ENCODE measurements at regions not wholly inside any gene's neighbourhood (a gene's known extent, or its start where the extent isn't known, plus 50 kb on each side); places are given as distances from the start of the nearest gene placed in this dataset.
"Not testable (repeated sequence)": the region's sequence is repeated elsewhere in the genome, so short reads cannot be mapped to it uniquely, and the experiment has no call there.

GRCh38 chr6:6483733-6484132 lies 104.8 kb upstream of the LY86 start:
- Histone ChIP-seq H3K4me3 (ENCODE audit: low read length) (no peak overlapping the region), H3K9me3 (ENCODE audit: low read depth, low read length) (no peaks in the 10 kb centered on the region), H3K4me1 (ENCODE audit: insufficient read depth, low read length) (no peaks in the 10 kb centered on the region), H3K27me3 (ENCODE audit: insufficient read depth, low read length) (peaks cover 13% of the 10 kb centered on the region)

DNA sequence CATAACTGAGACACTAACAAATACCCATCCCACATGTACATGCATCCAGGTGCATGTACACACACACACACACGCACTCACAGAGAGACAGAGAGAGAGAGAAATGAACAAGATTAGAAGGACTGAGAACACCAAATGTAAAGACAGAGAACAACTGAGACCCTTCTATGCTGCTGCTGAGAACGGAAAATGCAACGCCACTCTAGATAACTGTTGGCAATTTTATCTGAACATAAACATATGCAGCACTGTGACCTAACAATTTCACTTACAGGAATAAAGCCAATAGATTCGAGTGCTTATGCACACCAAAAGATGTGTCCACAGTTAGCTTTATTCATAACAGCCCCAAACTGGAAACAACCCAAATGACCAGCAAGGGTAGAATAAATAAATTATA lies 103.8 kb upstream of the LY86 start:
- Histone ChIP-seq H3K4me1 (ENCODE audit: insufficient read depth, low read length) (no peaks in the 10 kb centered on the region), H3K27me3 (ENCODE audit: insufficient read depth, low read length) (peaks cover 12% of the 10 kb centered on the region), H3K9me3 (ENCODE audit: low read depth, low read length) (no peaks in the 10 kb centered on the region), H3K4me3 (ENCODE audit: low read length) (no peak overlapping the region)

GRCh38 chr6:6486595-6486994 lies 101.9 kb upstream of the LY86 start:
- no peaks in the 10 kb centered on the region for H3K9me3 ChIP-seq (ENCODE audit: low read depth, low read length)
- H3K27me3 ChIP-seq (ENCODE audit: insufficient read depth, low read length) = peaks cover 7% of the 10 kb centered on the region
- no peaks in the 10 kb centered on the region for H3K4me1 ChIP-seq (ENCODE audit: insufficient read depth, low read length)
- H3K4me3 ChIP-seq (ENCODE audit: low read length) = no peak overlapping the region

DNA sequence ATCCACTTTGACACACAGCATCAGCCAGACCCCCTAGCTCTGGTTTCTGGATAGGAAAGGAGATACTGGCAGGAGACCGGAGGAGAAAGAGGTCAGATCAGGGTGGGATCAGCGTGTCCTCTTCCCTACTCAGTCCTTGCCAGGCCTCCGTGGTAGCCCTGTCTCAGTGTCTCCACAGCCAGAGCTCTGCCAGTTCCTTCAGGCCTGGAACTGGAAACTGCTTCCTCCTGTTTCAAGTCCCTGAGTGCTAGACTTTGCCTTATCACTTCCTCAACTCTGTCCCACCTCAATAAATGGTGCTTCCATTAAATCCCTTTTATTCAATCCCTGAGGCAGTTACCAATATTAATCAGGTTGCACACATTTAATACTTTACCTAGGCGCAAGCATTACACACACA lies 96.8 kb upstream of the LY86 start:
- Histone ChIP-seq H3K4me3 (ENCODE audit: low read length) (no peak overlapping the region), H3K27me3 (ENCODE audit: insufficient read depth, low read length) (no peaks in the 10 kb centered on the region), H3K4me1 (ENCODE audit: insufficient read depth, low read length) (peaks cover 22% of the 10 kb centered on the region), H3K9me3 (ENCODE audit: low read depth, low read length) (no peaks in the 10 kb centered on the region)

DNA sequence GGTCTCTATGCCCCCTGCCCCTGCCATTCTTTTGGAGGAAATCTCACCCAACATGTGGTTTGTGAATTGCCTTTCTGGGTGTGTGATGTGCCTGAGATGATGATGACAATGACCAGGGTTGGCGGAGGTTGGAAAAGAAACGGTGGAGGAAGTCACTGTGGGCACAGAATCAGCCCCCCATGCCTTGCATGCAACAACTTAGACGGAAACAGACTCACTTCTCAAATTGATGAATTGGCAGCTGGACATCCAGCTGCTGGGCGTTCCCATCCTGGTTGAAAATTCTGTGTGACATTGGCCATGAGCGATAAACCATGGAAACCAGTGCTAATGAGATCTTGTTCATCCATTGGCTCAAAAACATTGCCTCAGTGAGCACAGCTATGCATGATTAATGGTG lies 95.8 kb upstream of the LY86 start:
- peaks cover 22% of the 10 kb centered on the region for H3K4me1 ChIP-seq (ENCODE audit: insufficient read depth, low read length)
- H3K27me3 ChIP-seq (ENCODE audit: insufficient read depth, low read length) = no peaks in the 10 kb centered on the region
- H3K9me3 ChIP-seq (ENCODE audit: low read depth, low read length) = no peaks in the 10 kb centered on the region
- H3K4me3 ChIP-seq (ENCODE audit: low read length) = no peak overlapping the region

GRCh38 chr6:6494139-6494538 lies 94.4 kb upstream of the LY86 start:
- H3K4me3 ChIP-seq (ENCODE audit: low read length); H3K27me3 ChIP-seq (ENCODE audit: insufficient read depth, low read length); H3K9me3 ChIP-seq (ENCODE audit: low read depth, low read length): not testable (repeated sequence)
- H3K4me1 ChIP-seq (ENCODE audit: insufficient read depth, low read length) = peaks cover 22% of the 10 kb centered on the region

GRCh38 chr6:6494677-6495076 lies 93.8 kb upstream of the LY86 start:
- Histone ChIP-seq H3K27me3 (ENCODE audit: insufficient read depth, low read length) (no peaks in the 10 kb centered on the region), H3K4me3 (ENCODE audit: low read length) (no peak overlapping the region), H3K4me1 (ENCODE audit: insufficient read depth, low read length) (peaks cover 22% of the 10 kb centered on the region), H3K9me3 (ENCODE audit: low read depth, low read length) (no peaks in the 10 kb centered on the region)

- H3K4me1 ChIP-seq (ENCODE audit: insufficient read depth, low read length) = peaks cover 22% of the 10 kb centered on the region
- no peak overlapping the region for H3K4me3 ChIP-seq (ENCODE audit: low read length)
- peaks cover 3% of the 10 kb centered on the region for H3K27me3 ChIP-seq (ENCODE audit: insufficient read depth, low read length)
- H3K9me3 ChIP-seq (ENCODE audit: low read depth, low read length) = no peaks in the 10 kb centered on the region
Observed at GRCh38 chr6:6495851-6496250, 92.7 kb upstream of the LY86 start.

GRCh38 chr6:6497541-6497940 lies 91.0 kb upstream of the LY86 start:
- Histone ChIP-seq H3K27me3 (ENCODE audit: insufficient read depth, low read length) (peaks cover 3% of the 10 kb centered on the region), H3K9me3 (ENCODE audit: low read depth, low read length) (no peaks in the 10 kb centered on the region), H3K4me3 (ENCODE audit: low read length) (no peak overlapping the region), H3K4me1 (ENCODE audit: insufficient read depth, low read length) (peaks cover 18% of the 10 kb centered on the region)

DNA sequence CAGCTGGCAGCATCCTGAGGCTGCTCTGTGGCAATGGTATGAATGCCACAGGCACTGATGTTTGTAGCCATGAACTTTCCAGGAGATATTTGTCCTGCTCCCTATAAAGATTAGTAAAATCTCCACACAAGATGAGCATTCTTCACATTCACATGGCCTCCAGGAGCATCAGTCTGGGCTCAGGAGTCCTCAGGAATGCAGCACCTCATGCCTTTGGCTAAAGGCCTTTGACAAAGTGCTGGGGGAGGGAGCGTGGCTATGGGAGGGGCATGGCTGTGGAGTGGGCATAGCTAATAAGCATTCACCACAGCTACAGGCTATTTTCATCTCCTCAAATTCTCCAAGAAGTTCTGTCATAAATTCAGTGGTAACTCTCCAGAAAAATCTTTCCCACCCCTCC lies 90.5 kb upstream of the LY86 start:
- Histone ChIP-seq H3K27me3 (ENCODE audit: insufficient read depth, low read length) (peaks cover 3% of the 10 kb centered on the region), H3K4me3 (ENCODE audit: low read length) (no peak overlapping the region), H3K9me3 (ENCODE audit: low read depth, low read length) (no peaks in the 10 kb centered on the region), H3K4me1 (ENCODE audit: insufficient read depth, low read length) (peaks cover 15% of the 10 kb centered on the region)

- no peaks in the 10 kb centered on the region for H3K9me3 ChIP-seq (ENCODE audit: low read depth, low read length)
- H3K4me3 ChIP-seq (ENCODE audit: low read length) = no peak overlapping the region
- peaks cover 4% of the 10 kb centered on the region for H3K4me1 ChIP-seq (ENCODE audit: insufficient read depth, low read length)
- H3K27me3 ChIP-seq (ENCODE audit: insufficient read depth, low read length) = peaks cover 3% of the 10 kb centered on the region
Observed at GRCh38 chr6:6503191-6503590, 85.3 kb upstream of the LY86 start.

DNA sequence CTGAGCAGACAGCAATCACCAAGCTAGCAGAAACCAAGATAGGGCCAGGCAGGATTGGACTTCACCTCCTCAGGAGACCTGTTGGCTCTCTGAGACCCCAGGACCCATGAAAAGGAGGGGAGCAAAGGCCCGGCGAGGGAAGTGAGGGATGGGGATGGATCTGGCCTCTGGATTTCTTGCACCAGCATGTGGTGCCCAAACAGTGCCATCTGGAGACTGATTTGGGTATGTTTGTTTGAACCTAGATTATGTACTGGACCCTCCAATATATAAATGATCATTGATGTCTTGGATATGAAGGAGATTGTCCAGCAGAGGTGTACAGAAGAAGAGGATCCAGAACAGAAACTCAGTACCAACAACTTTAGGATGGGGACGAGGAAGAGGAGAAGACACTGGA lies 83.4 kb upstream of the LY86 start:
- Histone ChIP-seq H3K27me3 (ENCODE audit: insufficient read depth, low read length) (no peaks in the 10 kb centered on the region), H3K9me3 (ENCODE audit: low read depth, low read length) (no peaks in the 10 kb centered on the region), H3K4me3 (ENCODE audit: low read length) (no peak overlapping the region), H3K4me1 (ENCODE audit: insufficient read depth, low read length) (peaks cover 12% of the 10 kb centered on the region)

DNA sequence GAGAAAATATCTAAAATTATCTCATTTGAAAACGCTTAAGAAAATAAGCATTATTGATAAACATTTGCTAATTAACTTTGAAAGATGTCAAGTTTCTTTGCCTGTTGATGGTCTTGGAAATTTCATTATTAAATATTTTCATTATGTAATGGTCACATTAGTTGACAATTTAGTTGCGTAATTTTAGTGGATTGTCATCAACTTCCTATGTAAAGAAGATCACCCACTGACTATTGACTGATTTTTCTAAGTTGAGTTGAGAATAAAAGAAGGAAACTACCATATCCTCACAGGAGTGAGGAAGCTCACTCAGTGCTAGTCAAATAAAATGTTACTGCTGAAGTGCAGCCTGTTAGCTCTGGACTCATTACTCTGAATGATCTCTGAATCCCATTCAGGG lies 79.9 kb upstream of the LY86 start:
- H3K9me3 ChIP-seq (ENCODE audit: low read depth, low read length) = no peaks in the 10 kb centered on the region
- H3K27me3 ChIP-seq (ENCODE audit: insufficient read depth, low read length) = peaks cover 10% of the 10 kb centered on the region
- no peak overlapping the region for H3K4me3 ChIP-seq (ENCODE audit: low read length)
- peaks cover 8% of the 10 kb centered on the region for H3K4me1 ChIP-seq (ENCODE audit: insufficient read depth, low read length)

DNA sequence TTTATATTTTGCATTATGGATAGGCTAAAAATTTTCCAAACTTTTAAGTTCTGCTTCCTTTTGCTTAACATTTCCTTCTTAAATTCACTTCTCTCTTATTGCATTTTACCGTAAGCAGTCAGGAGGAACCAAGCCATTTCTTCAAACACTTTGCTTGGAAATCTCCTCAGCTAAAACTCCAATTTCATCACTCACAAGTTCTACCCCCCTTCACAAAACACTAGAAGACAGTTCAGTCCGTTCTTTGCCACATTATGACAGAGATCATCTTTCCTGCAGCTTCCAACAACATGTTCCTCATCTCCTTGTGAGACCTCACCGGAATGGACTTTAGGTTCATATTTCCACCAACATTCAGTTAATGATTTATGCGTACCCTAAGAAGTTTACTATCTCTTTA lies 79.2 kb upstream of the LY86 start:
- Histone ChIP-seq H3K9me3 (ENCODE audit: low read depth, low read length) (no peaks in the 10 kb centered on the region), H3K4me3 (ENCODE audit: low read length) (no peak overlapping the region), H3K4me1 (ENCODE audit: insufficient read depth, low read length) (peaks cover 8% of the 10 kb centered on the region), H3K27me3 (ENCODE audit: insufficient read depth, low read length) (peaks cover 10% of the 10 kb centered on the region)

DNA sequence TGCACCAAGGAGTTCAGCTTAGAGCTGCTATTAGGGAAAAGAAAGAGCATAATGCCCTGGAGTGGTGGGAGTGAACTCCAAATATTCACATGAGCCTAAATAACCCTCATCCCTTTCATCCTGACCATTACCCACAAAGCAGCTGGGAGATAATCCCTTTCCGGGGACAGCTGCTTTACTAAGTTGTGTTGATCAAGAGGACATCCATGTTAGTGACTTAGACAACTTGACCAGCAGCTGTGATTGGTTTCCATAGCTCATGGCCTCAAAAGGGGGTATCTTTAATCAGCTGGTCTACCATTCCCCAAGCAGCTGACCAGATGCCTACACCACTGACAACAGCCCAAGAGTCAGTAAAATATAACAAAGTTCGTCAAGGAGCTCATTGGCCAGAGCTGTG lies 75.8 kb upstream of the LY86 start:
- Histone ChIP-seq H3K9me3 (ENCODE audit: low read depth, low read length) (no peaks in the 10 kb centered on the region), H3K4me3 (ENCODE audit: low read length) (no peak overlapping the region), H3K4me1 (ENCODE audit: insufficient read depth, low read length) (peaks cover 16% of the 10 kb centered on the region), H3K27me3 (ENCODE audit: insufficient read depth, low read length) (peaks cover 25% of the 10 kb centered on the region)

DNA sequence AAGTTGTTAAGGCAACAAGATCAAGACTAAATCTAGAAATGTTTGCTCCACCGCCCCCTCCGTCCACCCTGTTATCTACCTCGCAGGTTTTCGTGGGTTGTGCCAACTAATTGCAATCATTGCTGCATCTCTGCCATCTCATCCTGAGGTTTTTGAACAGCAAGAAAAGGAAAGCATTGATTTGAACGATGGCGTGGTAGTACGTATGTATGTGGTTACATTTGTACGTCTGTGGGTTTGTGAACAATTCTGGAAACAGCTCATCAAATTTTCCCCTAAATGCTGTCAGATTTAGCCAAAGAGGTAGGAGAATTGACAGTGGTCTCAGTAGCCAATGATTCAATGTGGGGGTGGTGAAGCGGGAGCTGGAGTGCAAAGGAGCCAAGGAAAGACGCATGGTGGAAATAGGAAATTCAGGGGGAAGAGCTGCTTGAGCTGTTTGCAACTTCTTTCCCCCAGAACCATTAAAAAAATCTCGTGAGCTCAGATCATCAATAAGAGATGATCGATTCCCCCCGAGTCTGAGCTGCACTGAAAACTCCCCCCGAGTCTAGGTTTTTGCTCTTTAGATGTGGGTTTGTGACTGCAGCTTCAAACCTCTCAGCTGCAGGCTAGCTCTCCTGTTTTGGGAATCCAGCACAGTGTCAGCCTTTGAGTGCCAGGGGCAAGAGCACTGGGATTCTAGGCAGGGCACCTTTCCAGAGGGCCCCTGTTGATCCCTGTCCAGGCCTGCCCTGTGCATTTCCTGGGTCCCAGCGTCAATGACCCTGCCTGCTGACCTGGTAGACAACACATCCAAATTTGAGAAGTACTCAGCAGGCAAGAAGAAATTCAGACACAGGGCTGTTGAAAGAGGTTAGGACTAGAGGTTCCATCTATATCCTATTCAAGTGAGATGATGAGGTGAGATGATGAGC lies 72.6 kb upstream of the LY86 start:
- no peak overlapping the region for H3K4me3 ChIP-seq (ENCODE audit: low read length)

More for the DNA sequence above, 72.6 kb upstream of the LY86 start:
- Histone ChIP-seq H3K27me3 (ENCODE audit: insufficient read depth, low read length) (peaks cover 21% of the 10 kb centered on the region), H3K9me3 (ENCODE audit: low read depth, low read length) (no peaks in the 10 kb centered on the region), H3K4me1 (ENCODE audit: insufficient read depth, low read length) (peaks cover 8% of the 10 kb centered on the region)

Data from mononuclear cell (primary cell).